Caco-2 (cell line): ENCODE measurements at regions not wholly inside any gene's neighbourhood (a gene's known extent, or its start where the extent isn't known, plus 50 kb on each side); places are given as distances from the start of the nearest gene placed in this dataset.

Experiments
- BruUV-seq: library from RNA; stranded (reverse); fragments of 400-500 nt; replicated peaks from 2 replicates; lab custom pipeline; 2021; lab: Mats Ljungman, UMichigan
- CTCF ChIA-PET: fragments of 300-600 bp; sonication (Branson Sonifier 250); formaldehyde crosslinking; loops from one replicate; lab custom pipeline; 2022; ENCODE audit warnings: antibody characterized with exemption; lab: Charles Lee
- POLR2A ChIA-PET: fragments of 300-600 bp; sonication (Branson Sonifier 250); formaldehyde crosslinking; loops from one replicate; lab custom pipeline; 2022; ENCODE audit warnings: antibody characterized with exemption; lab: Charles Lee
- DNase-seq, 2 experiments: peaks; one replicate each; pipeline versions ENCODE4 v3.0.0 to v3.0.0-alpha.2; 2020 to 2022
- H3K27me3 ChIP-seq: replicated peaks from 2 replicates; pipeline ENCODE4 v1.6.0; 2011; ENCODE audit warnings: low read length; ENCODE audit not compliant: control insufficient read depth, insufficient read depth
- H3K36me3 ChIP-seq: 2 replicates; pipeline ENCODE4 v1.5.1; 2011; ENCODE audit warnings: low read length; ENCODE audit not compliant: control insufficient read depth, insufficient read depth
- H3K4me1 ChIP-seq: fragments of 250-450 bp; sonication (Bioruptor Pico); 2 replicates; pipeline ENCODE4 v1.5.1; 2020; ENCODE audit warnings: mild to moderate bottlenecking
- H3K4me3 ChIP-seq: 2 replicates; pipeline ENCODE4 v1.5.1; 2011; ENCODE audit warnings: low read depth, mild to moderate bottlenecking, control low read depth, low read length
- H3K9me3 ChIP-seq: fragments of 250-450 bp; sonication (Bioruptor Pico); 2 replicates; pipeline ENCODE4 v1.5.1; 2020; ENCODE audit warnings: mild to moderate bottlenecking, moderate library complexity
- H3K27ac Mint-ChIP-seq: one replicate; pipeline ENCODE4 v1.8.0; 2022; ENCODE audit warnings: mixed read lengths; ENCODE audit not compliant: unreplicated experiment
- H3K27me3 Mint-ChIP-seq: one replicate; pipeline ENCODE4 v1.8.0; 2022; ENCODE audit warnings: mixed read lengths; ENCODE audit not compliant: insufficient read depth, unreplicated experiment
- H3K36me3 Mint-ChIP-seq: one replicate; pipeline ENCODE4 v1.8.0; 2022; ENCODE audit warnings: mild to moderate bottlenecking, mixed read lengths; ENCODE audit not compliant: insufficient read depth, unreplicated experiment
- H3K4me1 Mint-ChIP-seq: one replicate; pipeline ENCODE4 v1.8.0; 2022; ENCODE audit warnings: low read depth, mixed read lengths; ENCODE audit not compliant: unreplicated experiment
- H3K4me3 Mint-ChIP-seq: one replicate; pipeline ENCODE4 v1.8.0; 2022; ENCODE audit warnings: mild to moderate bottlenecking, moderate library complexity, mixed read lengths; ENCODE audit not compliant: unreplicated experiment
- H3K9me3 Mint-ChIP-seq: one replicate; pipeline ENCODE4 v1.8.0; 2022; ENCODE audit warnings: mixed read lengths; ENCODE audit not compliant: unreplicated experiment
- intact Hi-C: fragments of 100-400 bp; cut with micrococcal nuclease; formaldehyde crosslinking; loops from one replicate; pipeline ENCODE4 v1.10.0; 2022; ENCODE audit not compliant: unreplicated experiment
- TF ChIP-seq, protein P1 (sequence below), 2 experiments: fragments of 200-600 bp in 1 of 2; IDR thresholded peaks; 1 replicate in 1 of 2; 2 replicates in 1 of 2; pipeline versions ENCODE4 v1.5.1 to v1.8.0; 2011 to 2022; ENCODE audit warnings: antibody characterized with exemption in 1 of 2, control low read depth in 1 of 2, inconsistent platforms in 1 of 2, low read depth in 1 of 2, low read length in 1 of 2, mild to moderate bottlenecking in 1 of 2, moderate library complexity in 1 of 2; ENCODE audit not compliant: insufficient read depth in 1 of 2, severe bottlenecking in 1 of 2, unreplicated experiment in 1 of 2

DNA sequence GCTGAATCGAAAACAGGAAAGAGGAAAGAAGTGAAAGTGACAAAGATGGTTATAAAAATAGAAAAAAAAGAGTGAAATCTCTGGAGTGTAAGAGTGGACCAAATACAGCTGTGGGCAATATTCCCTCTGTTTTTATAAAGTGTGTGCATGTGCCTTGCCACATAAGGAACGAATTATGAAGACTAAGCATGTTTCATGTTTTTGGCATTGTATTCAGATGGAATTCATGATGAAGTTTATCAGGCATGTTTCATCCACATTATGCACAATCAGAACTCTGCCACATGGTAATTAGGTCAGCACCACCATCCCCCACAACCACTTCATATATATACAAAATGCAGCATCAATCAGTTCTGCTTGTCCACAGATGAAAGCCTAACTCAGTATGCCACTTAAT lies 348.0 kb downstream of the ZNF608 start:
- ChIA-PET CTCF (no interaction called here), POLR2A (no interaction called here)
- Mint-ChIP-seq H3K4me1 (no peaks in the 10 kb centered on the region), H3K9me3 (no peaks in the 10 kb centered on the region), H3K4me3 (no peak overlapping the region), H3K27ac (no peak overlapping the region), H3K27me3 (no peaks in the 10 kb centered on the region), H3K36me3 (no peaks in the 10 kb centered on the region)
- no peaks in the 10 kb centered on the region for H3K36me3 ChIP-seq
- no peaks in the 10 kb centered on the region for H3K9me3 ChIP-seq
- TF ChIP-seq, protein P1, sequence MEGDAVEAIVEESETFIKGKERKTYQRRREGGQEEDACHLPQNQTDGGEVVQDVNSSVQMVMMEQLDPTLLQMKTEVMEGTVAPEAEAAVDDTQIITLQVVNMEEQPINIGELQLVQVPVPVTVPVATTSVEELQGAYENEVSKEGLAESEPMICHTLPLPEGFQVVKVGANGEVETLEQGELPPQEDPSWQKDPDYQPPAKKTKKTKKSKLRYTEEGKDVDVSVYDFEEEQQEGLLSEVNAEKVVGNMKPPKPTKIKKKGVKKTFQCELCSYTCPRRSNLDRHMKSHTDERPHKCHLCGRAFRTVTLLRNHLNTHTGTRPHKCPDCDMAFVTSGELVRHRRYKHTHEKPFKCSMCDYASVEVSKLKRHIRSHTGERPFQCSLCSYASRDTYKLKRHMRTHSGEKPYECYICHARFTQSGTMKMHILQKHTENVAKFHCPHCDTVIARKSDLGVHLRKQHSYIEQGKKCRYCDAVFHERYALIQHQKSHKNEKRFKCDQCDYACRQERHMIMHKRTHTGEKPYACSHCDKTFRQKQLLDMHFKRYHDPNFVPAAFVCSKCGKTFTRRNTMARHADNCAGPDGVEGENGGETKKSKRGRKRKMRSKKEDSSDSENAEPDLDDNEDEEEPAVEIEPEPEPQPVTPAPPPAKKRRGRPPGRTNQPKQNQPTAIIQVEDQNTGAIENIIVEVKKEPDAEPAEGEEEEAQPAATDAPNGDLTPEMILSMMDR (IDR thresholded peaks at IDR 0.05; ENCODE audit: insufficient read depth in 1 of 2, low read depth in 1 of 2, low read length in 1 of 2, severe bottlenecking in 1 of 2, unreplicated experiment in 1 of 2) = no peak
- intact Hi-C loops = no loop called here
- no TSS peak for BruUV-seq
- no peaks in the 10 kb centered on the region for H3K27me3 ChIP-seq
- DNase-seq = no peak
- H3K4me3 ChIP-seq = no peak overlapping the region
- no peaks in the 10 kb centered on the region for H3K4me1 ChIP-seq

- Histone ChIP-seq H3K4me1 (no peaks in the 10 kb centered on the region), H3K36me3 (no peaks in the 10 kb centered on the region), H3K9me3 (no peaks in the 10 kb centered on the region), H3K4me3 (no peak overlapping the region), H3K27me3 (no peaks in the 10 kb centered on the region)
- H3K36me3 Mint-ChIP-seq = no peaks in the 10 kb centered on the region
- H3K4me1 Mint-ChIP-seq = no peaks in the 10 kb centered on the region
- intact Hi-C loops = no loop called here
- DNase-seq = no peak
- no peaks in the 10 kb centered on the region for H3K9me3 Mint-ChIP-seq
- TF ChIP-seq, protein P1 (IDR thresholded peaks at IDR 0.05; ENCODE audit: insufficient read depth in 1 of 2, low read depth in 1 of 2, low read length in 1 of 2, severe bottlenecking in 1 of 2, unreplicated experiment in 1 of 2) = no peak
- CTCF ChIA-PET = no interaction called here
- POLR2A ChIA-PET = no interaction called here
- BruUV-seq = no TSS peak
- H3K27ac Mint-ChIP-seq = no peak overlapping the region
- no peak overlapping the region for H3K4me3 Mint-ChIP-seq
- no peaks in the 10 kb centered on the region for H3K27me3 Mint-ChIP-seq
Observed at GRCh38 chr5:124397317-124397716, 349.1 kb downstream of the ZNF608 start.

- no peak overlapping the region for H3K4me3 Mint-ChIP-seq
- no peaks in the 10 kb centered on the region for H3K4me1 Mint-ChIP-seq
- peaks cover 12% of the 10 kb centered on the region for H3K9me3 Mint-ChIP-seq
- H3K36me3 Mint-ChIP-seq = no peaks in the 10 kb centered on the region
- no peak overlapping the region for H3K27ac Mint-ChIP-seq
- Histone ChIP-seq H3K27me3 (no peaks in the 10 kb centered on the region), H3K4me1 (no peaks in the 10 kb centered on the region), H3K9me3 (no peaks in the 10 kb centered on the region), H3K36me3 (no peaks in the 10 kb centered on the region), H3K4me3 (no peak overlapping the region)
- ChIA-PET CTCF (no interaction called here), POLR2A (no interaction called here)
- intact Hi-C loops = no loop called here
- TF ChIP-seq, protein P1 (IDR thresholded peaks at IDR 0.05; ENCODE audit: insufficient read depth in 1 of 2, low read depth in 1 of 2, low read length in 1 of 2, severe bottlenecking in 1 of 2, unreplicated experiment in 1 of 2) = no peak
- no TSS peak for BruUV-seq
- no peak for DNase-seq
- H3K27me3 Mint-ChIP-seq = no peaks in the 10 kb centered on the region
Observed at GRCh38 chr5:124395926-124396325, 350.5 kb downstream of the ZNF608 start.
